ENCODE measurements at regions not wholly inside any gene's neighbourhood (a gene's known extent, or its start where the extent isn't known, plus 50 kb on each side); places are given as distances from the start of the nearest gene placed in this dataset.

DNA sequence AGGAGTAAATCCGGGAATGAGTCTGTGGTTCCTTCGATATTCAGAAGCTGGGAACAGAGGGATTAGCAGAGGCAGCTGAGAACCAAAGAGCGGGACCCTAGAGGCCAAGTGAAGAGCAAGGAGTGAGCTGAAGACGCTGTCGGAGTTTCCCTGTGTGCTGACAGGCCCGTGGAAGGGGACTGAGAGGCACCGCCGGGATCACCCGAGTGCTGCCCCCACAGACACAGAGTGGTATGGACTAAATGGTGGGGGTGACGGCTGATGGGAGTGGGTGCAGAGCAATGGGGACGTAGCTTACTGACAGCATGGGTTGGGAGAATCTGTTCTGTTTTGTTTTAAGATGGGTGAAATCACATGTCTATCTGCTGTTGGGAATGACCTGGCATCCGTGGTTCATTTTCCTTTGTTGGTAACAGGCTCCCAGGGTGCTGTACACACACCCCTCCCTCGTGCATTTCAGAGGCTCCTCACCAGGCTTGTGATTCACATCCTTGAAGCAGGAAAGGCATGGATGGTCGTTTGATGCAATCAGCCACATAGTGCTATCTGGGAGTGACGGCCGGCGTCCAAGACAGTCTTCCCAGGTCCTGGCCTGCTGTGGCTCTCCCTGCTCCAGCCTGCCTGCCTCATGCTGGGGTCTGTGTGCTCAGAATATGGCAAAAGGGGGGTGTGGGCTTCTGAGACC is 97.4 kb downstream of the THBS2 start:
- Histone ChIP-seq H3K9me3 (no peaks in the 10 kb centered on the region), H3K4me2 (no peak overlapping the region), H3K4me3 (no peak overlapping the region), H3K27ac (no peak overlapping the region), H3K4me1 (no peaks in the 10 kb centered on the region)
- ChIA-PET POLR2A (no interaction called here), CTCF (interaction anchor here (1.0 kb wide), 1 partner anchor 58 kb away, joined by 3 read pairs; no protein-coding TSS in a partner anchor)
- TF ChIP-seq HOXB13 (CRISPR knock-in tag; IDR thresholded peaks at IDR 0.05; ENCODE audit: low read depth) (no peak), NPAS2 (CRISPR knock-in tag; IDR thresholded peaks at IDR 0.05; ENCODE audit: borderline replicate concordance) (no peak), KDM5A (IDR thresholded peaks at IDR 0.05) (no peak), HEYL (CRISPR knock-in tag; IDR thresholded peaks at IDR 0.05) (no peak), HOXB5 (CRISPR knock-in tag; IDR thresholded peaks at IDR 0.05) (no peak), CBX8 (IDR thresholded peaks at IDR 0.05) (no peak), SREBF2 (IDR thresholded peaks at IDR 0.05) (no peak), HDAC2 (IDR thresholded peaks at IDR 0.05) (no peak), CBX2 (IDR thresholded peaks at IDR 0.05; ENCODE audit: borderline replicate concordance, low read depth) (no peak), HOXA7 (CRISPR knock-in tag; IDR thresholded peaks at IDR 0.05) (no peak), SMC3 (IDR thresholded peaks at IDR 0.05) (no peak)
- TF ChIP-seq, protein P1, sequence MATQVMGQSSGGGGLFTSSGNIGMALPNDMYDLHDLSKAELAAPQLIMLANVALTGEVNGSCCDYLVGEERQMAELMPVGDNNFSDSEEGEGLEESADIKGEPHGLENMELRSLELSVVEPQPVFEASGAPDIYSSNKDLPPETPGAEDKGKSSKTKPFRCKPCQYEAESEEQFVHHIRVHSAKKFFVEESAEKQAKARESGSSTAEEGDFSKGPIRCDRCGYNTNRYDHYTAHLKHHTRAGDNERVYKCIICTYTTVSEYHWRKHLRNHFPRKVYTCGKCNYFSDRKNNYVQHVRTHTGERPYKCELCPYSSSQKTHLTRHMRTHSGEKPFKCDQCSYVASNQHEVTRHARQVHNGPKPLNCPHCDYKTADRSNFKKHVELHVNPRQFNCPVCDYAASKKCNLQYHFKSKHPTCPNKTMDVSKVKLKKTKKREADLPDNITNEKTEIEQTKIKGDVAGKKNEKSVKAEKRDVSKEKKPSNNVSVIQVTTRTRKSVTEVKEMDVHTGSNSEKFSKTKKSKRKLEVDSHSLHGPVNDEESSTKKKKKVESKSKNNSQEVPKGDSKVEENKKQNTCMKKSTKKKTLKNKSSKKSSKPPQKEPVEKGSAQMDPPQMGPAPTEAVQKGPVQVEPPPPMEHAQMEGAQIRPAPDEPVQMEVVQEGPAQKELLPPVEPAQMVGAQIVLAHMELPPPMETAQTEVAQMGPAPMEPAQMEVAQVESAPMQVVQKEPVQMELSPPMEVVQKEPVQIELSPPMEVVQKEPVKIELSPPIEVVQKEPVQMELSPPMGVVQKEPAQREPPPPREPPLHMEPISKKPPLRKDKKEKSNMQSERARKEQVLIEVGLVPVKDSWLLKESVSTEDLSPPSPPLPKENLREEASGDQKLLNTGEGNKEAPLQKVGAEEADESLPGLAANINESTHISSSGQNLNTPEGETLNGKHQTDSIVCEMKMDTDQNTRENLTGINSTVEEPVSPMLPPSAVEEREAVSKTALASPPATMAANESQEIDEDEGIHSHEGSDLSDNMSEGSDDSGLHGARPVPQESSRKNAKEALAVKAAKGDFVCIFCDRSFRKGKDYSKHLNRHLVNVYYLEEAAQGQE (IDR thresholded peaks at IDR 0.05) = no peak
- TF ChIP-seq, protein P2, sequence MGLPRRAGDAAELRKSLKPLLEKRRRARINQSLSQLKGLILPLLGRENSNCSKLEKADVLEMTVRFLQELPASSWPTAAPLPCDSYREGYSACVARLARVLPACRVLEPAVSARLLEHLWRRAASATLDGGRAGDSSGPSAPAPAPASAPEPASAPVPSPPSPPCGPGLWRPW (IDR thresholded peaks at IDR 0.05) = no peak
- TF ChIP-seq, protein P3, sequence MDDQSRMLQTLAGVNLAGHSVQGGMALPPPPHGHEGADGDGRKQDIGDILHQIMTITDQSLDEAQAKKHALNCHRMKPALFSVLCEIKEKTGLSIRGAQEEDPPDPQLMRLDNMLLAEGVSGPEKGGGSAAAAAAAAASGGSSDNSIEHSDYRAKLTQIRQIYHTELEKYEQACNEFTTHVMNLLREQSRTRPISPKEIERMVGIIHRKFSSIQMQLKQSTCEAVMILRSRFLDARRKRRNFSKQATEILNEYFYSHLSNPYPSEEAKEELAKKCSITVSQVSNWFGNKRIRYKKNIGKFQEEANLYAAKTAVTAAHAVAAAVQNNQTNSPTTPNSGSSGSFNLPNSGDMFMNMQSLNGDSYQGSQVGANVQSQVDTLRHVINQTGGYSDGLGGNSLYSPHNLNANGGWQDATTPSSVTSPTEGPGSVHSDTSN (IDR thresholded peaks at IDR 0.05) = no peak
- ATAC-seq (no peak), DNase-seq (ENCODE audit: low read depth in 1 of 2, low spot score in 1 of 2) (no peak), FAIRE-seq (no peak)
- 56% methylated on average over 13 of the region's 17 CpGs for WGBS (ENCODE audit: missing lambda C conversion rate)

DNA sequence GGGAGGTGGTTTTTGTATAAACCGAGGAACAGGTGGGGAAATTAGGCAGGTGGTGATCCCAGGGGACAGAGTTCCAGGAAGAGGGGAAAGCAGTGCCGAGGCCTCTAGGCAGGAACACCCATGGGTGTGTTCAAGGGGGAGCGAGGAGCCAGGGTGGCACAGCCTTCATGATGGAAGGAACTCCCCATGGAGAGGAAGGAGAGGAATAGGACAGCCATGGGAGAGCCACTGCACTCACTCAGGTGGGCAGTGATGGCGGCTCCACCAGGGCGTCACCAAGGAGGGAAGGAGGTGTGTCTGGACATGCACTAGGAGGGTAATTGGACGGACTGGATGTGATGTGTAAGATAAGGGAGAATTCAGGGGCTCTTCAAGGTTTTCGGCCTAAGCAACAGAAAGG is 98.2 kb downstream of the THBS2 start:
- WGBS (ENCODE audit: missing lambda C conversion rate) = 59% methylated on average over 7 of the region's 7 CpGs
- H3K9me3 ChIP-seq = 0 out of 3 replicates have a peak, but pooled peaks cover 4% of the 10 kb centered on the region

More for the DNA sequence above, 98.2 kb downstream of the THBS2 start:
- ChIA-PET CTCF (no interaction called here), POLR2A (no interaction called here)
- no peak for ATAC-seq
- FAIRE-seq = no peak
- TF ChIP-seq POLR2AphosphoS2 (conservative IDR thresholded peaks at IDR 0.05; ENCODE audit: low read length) (no peak), CEBPB (IDR thresholded peaks at IDR 0.05) (no peak), JUN (IDR thresholded peaks at IDR 0.05) (no peak), JUNB (IDR thresholded peaks at IDR 0.05) (no peak), MAFK (IDR thresholded peaks at IDR 0.05; ENCODE audit: partially characterized antibody) (no peak), ESRRA (IDR thresholded peaks at IDR 0.05; ENCODE audit: borderline replicate concordance, low read length) (no peak), RAD21 (conservative IDR thresholded peaks at IDR 0.05 in 1 of 2, IDR thresholded peaks at IDR 0.05 in 1 of 2) (no peak), SMC3 (IDR thresholded peaks at IDR 0.05) (no peak), HDAC2 (IDR thresholded peaks at IDR 0.05) (no peak), EHF (CRISPR knock-in tag; IDR thresholded peaks at IDR 0.05) (no peak), NFE2L2 (conservative IDR thresholded peaks at IDR 0.05; ENCODE audit: low read length) (no peak)
- TF ChIP-seq, protein P3 (IDR thresholded peaks at IDR 0.05) = no peak
- TF ChIP-seq, protein P4, sequence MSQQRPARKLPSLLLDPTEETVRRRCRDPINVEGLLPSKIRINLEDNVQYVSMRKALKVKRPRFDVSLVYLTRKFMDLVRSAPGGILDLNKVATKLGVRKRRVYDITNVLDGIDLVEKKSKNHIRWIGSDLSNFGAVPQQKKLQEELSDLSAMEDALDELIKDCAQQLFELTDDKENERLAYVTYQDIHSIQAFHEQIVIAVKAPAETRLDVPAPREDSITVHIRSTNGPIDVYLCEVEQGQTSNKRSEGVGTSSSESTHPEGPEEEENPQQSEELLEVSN (IDR thresholded peaks at IDR 0.05; ENCODE audit: borderline replicate concordance, low read depth) = no peak
- TF ChIP-seq, protein P5, sequence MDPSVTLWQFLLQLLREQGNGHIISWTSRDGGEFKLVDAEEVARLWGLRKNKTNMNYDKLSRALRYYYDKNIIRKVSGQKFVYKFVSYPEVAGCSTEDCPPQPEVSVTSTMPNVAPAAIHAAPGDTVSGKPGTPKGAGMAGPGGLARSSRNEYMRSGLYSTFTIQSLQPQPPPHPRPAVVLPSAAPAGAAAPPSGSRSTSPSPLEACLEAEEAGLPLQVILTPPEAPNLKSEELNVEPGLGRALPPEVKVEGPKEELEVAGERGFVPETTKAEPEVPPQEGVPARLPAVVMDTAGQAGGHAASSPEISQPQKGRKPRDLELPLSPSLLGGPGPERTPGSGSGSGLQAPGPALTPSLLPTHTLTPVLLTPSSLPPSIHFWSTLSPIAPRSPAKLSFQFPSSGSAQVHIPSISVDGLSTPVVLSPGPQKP (IDR thresholded peaks at IDR 0.05; ENCODE audit: low read depth, low read length) = no peak
- TF ChIP-seq, protein P6, sequence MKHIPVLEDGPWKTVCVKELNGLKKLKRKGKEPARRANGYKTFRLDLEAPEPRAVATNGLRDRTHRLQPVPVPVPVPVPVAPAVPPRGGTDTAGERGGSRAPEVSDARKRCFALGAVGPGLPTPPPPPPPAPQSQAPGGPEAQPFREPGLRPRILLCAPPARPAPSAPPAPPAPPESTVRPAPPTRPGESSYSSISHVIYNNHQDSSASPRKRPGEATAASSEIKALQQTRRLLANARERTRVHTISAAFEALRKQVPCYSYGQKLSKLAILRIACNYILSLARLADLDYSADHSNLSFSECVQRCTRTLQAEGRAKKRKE (CRISPR knock-in tag; IDR thresholded peaks at IDR 0.05; ENCODE audit: low read depth) = no peak
- no peak for DNase-seq (ENCODE audit: low read depth in 1 of 2, low spot score in 1 of 2)
- Histone ChIP-seq H3K4me3 (no peak overlapping the region), H3K4me1 (no peaks in the 10 kb centered on the region), H3K4me2 (no peak overlapping the region), H3K27ac (no peak overlapping the region)

All from A549 (cell line).